Body of pancreas (tissue), 4 donors: ENCODE measurements at regions not wholly inside any gene's neighbourhood (a gene's known extent, or its start where the extent isn't known, plus 50 kb on each side); places are given as distances from the start of the nearest gene placed in this dataset.

Experiments
- CTCF ChIP-seq, 7 experiments: fragments of 450-650 bp in 4 of 7; fragments of 200-600 bp in 3 of 7; sonication (generic) in 3 of 7; IDR thresholded peaks; one replicate each; pipeline ENCODE4 v1.5.1; 2016 to 2019; ENCODE audit warnings: antibody characterized with exemption in 7 of 7
- POLR2A ChIP-seq, 3 donors: fragments of 450-650 bp; IDR thresholded peaks; one replicate each; pipeline ENCODE4 v1.6.1; 2016; ENCODE audit warnings: antibody characterized with exemption in 3 of 3, mild to moderate bottlenecking in 2 of 3

DNA sequence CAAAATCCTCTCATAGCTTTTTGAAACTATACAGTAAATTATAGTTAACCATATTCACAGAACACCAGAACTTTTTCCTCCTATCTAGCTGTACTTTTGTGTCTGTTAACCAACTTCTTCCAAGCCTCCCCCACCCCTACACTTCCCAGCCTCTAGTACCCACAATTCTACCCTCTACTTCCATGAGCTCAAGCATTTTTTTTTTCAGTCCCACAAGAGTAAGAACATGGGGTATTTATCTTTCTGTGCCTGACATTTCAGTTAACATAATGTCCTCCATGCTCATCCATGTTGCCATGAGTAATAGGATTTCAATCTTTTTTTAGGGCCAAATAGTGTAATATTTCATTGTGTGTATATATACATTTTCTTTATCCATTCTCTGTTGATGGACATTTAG lies 128.3 kb upstream of the MAN2A1 start:
- TF ChIP-seq POLR2A (IDR thresholded peaks at IDR 0.05) (no peak), CTCF (IDR thresholded peaks at IDR 0.05) (no peak)
